Smooth muscle cell (in vitro differentiated cells): ENCODE measurements at regions not wholly inside any gene's neighbourhood (a gene's known extent, or its start where the extent isn't known, plus 50 kb on each side); places are given as distances from the start of the nearest gene placed in this dataset.
A peak's percentile ranks its signal among the peaks of the same experiment; 100 is the strongest.

Experiments used
- DNase-seq: peaks from one replicate; lab custom pipeline; 2025; ENCODE audit not compliant: unreplicated experiment; lab: John Stamatoyannopoulos, UW
- H2AFZ ChIP-seq: fragments of 200-600 bp; sonication (generic); 2 replicates; pipeline ENCODE4 v1.6.0; 2016; ENCODE audit warnings: antibody characterized with exemption, low read depth, mild to moderate bottlenecking
- H3F3A ChIP-seq: fragments of 200-600 bp; sonication (generic); 2 replicates; pipeline ENCODE4 v1.6.0; 2017; ENCODE audit warnings: antibody characterized with exemption, low read depth
- H3K27ac ChIP-seq: fragments of 200-600 bp; sonication (generic); 2 replicates; pipeline ENCODE4 v1.5.1; 2016; ENCODE audit warnings: low read depth, mild to moderate bottlenecking
- H3K27me3 ChIP-seq: fragments of 200-600 bp; sonication (generic); 2 replicates; pipeline ENCODE4 v1.6.1; 2016; ENCODE audit warnings: low read depth, mild to moderate bottlenecking
- H3K36me3 ChIP-seq: fragments of 200-600 bp; sonication (generic); 2 replicates; pipeline ENCODE4 v1.5.1; 2016; ENCODE audit warnings: low read depth
- H3K4me1 ChIP-seq: fragments of 200-600 bp; sonication (generic); 2 replicates; pipeline ENCODE4 v1.5.1; 2016; ENCODE audit warnings: low read depth
- H3K4me2 ChIP-seq: fragments of 200-600 bp; sonication (generic); 2 replicates; pipeline ENCODE4 v1.6.0; 2016; ENCODE audit warnings: mild to moderate bottlenecking
- H3K4me3 ChIP-seq: fragments of 200-600 bp; sonication (generic); 2 replicates; pipeline ENCODE4 v1.5.1; 2016; ENCODE audit warnings: mild to moderate bottlenecking
- H3K79me2 ChIP-seq: fragments of 200-600 bp; sonication (generic); 2 replicates; pipeline ENCODE4 v1.6.0; 2016; ENCODE audit warnings: low read depth, mild to moderate bottlenecking
- H3K9ac ChIP-seq: fragments of 200-600 bp; sonication (generic); 2 replicates; pipeline ENCODE4 v1.6.0; 2016; ENCODE audit warnings: low read depth
- H3K9me3 ChIP-seq: fragments of 200-600 bp; sonication (generic); replicated peaks from 2 replicates; pipeline ENCODE4 v1.5.1; 2016; ENCODE audit warnings: low read depth
- H4K20me1 ChIP-seq: fragments of 200-600 bp; sonication (generic); 2 replicates; pipeline ENCODE4 v1.6.0; 2016; ENCODE audit warnings: low read depth
- WGBS: methylation state at CpG from one replicate; pipeline ENCODE4 v1.1.7; 2016; ENCODE audit warnings: low lambda C conversion rate; 5-methylcytosine and 5-hydroxymethylcytosine counted together
- TF ChIP-seq, protein P1 (sequence below): fragments of 200-600 bp; sonication (generic); IDR thresholded peaks from 2 replicates; pipeline ENCODE4 v1.5.1; 2017; ENCODE audit warnings: borderline replicate concordance, mild to moderate bottlenecking, antibody characterized with exemption; ENCODE audit not compliant: insufficient read depth, poor library complexity, severe bottlenecking

DNA sequence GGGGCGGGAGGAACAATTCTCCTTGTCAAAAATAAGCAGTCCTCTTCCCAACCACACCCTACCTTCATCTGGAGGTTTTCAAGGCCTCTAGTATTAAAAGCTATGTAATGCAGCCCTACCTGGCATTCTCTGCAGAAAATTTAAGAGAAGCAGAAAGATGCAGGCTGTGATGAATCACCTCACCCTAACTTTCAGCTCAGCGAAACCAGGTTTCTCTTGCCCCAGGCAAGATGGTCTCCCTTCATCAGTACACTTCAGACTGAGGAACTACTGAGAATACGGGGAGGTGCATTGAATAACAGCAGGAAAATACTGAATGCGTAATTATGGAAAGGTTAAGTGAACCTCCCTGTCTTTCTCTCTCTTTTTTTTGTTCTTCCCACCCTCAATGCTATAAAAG is 437.6 kb upstream of the KLF12 start:
- H3K9me3 ChIP-seq = no peaks in the 10 kb centered on the region
- H3K4me1 ChIP-seq = peaks cover 17% of the 10 kb centered on the region
- no peak overlapping the region for H3K4me2 ChIP-seq
- H3K27me3 ChIP-seq = no peaks in the 10 kb centered on the region
- H3K27ac ChIP-seq = no peak overlapping the region
- 73% methylated on average over 4 of the region's 4 CpGs for WGBS
- H2AFZ ChIP-seq = no peak overlapping the region
- H3K79me2 ChIP-seq = no peaks in the 10 kb centered on the region
- DNase-seq = no peak
- H3K4me3 ChIP-seq = no peak overlapping the region
- no peaks in the 10 kb centered on the region for H3K36me3 ChIP-seq
- no peaks in the 10 kb centered on the region for H4K20me1 ChIP-seq
- TF ChIP-seq, protein P1, sequence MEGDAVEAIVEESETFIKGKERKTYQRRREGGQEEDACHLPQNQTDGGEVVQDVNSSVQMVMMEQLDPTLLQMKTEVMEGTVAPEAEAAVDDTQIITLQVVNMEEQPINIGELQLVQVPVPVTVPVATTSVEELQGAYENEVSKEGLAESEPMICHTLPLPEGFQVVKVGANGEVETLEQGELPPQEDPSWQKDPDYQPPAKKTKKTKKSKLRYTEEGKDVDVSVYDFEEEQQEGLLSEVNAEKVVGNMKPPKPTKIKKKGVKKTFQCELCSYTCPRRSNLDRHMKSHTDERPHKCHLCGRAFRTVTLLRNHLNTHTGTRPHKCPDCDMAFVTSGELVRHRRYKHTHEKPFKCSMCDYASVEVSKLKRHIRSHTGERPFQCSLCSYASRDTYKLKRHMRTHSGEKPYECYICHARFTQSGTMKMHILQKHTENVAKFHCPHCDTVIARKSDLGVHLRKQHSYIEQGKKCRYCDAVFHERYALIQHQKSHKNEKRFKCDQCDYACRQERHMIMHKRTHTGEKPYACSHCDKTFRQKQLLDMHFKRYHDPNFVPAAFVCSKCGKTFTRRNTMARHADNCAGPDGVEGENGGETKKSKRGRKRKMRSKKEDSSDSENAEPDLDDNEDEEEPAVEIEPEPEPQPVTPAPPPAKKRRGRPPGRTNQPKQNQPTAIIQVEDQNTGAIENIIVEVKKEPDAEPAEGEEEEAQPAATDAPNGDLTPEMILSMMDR = no peak
- no peak overlapping the region for H3K9ac ChIP-seq
- H3F3A ChIP-seq = peaks cover 3% of the 10 kb centered on the region

DNA sequence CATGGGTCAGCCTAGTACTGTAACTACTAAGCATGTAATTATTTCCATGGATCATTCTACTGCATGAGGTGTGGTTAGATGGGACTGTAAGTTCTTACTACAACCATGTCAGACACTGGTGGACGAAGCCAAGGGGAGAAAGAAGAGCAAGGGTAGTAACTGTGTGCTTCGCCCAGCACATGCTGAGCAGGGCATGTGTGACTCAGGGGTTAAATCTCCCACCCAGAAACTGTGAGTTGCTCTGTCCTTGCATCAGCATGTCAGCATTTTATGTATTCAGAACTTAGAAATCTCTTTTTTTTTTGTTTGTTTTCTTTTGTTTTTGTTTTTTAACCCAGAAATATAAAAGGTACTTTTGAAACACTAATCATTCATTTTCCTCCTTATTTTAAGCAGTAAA is 436.6 kb upstream of the KLF12 start:
- TF ChIP-seq, protein P1 = no peak
- Histone ChIP-seq H3F3A (peaks cover 3% of the 10 kb centered on the region), H3K27me3 (no peaks in the 10 kb centered on the region), H3K9ac (peak overlapping the region; percentile 54), H3K9me3 (no peaks in the 10 kb centered on the region), H2AFZ (peak overlapping the region; percentile 28), H3K36me3 (no peaks in the 10 kb centered on the region), H3K27ac (no peak overlapping the region), H3K4me2 (no peak overlapping the region), H3K4me3 (no peak overlapping the region), H3K79me2 (no peaks in the 10 kb centered on the region), H3K4me1 (peaks cover 17% of the 10 kb centered on the region), H4K20me1 (no peaks in the 10 kb centered on the region)
- 66% methylated on average over 2 of the region's 2 CpGs for WGBS
- no peak for DNase-seq

DNA sequence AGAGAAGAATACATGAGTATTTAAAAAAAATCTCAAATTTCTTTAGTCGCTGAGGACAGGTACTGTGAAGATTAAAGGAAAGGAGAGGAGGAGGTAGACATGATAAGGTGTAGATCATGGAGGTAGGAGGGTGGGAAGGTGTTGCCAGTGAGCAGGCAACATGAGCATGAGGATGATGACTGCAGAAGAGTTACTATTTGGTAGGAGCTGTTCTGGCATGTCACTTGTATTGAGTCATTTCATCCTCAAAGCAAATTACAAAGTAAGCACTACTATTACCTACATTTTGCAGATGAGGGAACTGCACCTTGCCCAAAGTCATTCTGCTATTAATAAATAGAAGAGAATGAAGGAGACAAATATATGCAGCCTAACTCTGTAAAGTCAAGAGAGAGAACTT is 435.8 kb upstream of the KLF12 start:
- Histone ChIP-seq H3K4me1 (peaks cover 12% of the 10 kb centered on the region), H3K27me3 (no peaks in the 10 kb centered on the region), H3K36me3 (no peaks in the 10 kb centered on the region), H3K9ac (no peak overlapping the region), H2AFZ (no peak overlapping the region), H3K27ac (peak overlapping the region; percentile 18), H3K79me2 (no peaks in the 10 kb centered on the region), H4K20me1 (no peaks in the 10 kb centered on the region), H3F3A (peaks cover 2% of the 10 kb centered on the region), H3K9me3 (no peaks in the 10 kb centered on the region), H3K4me3 (no peak overlapping the region), H3K4me2 (peak overlapping the region; percentile 42)
- DNase-seq = no peak
- TF ChIP-seq, protein P1 = no peak
- WGBS = 97% methylated on average over 1 of the region's 1 CpG

DNA sequence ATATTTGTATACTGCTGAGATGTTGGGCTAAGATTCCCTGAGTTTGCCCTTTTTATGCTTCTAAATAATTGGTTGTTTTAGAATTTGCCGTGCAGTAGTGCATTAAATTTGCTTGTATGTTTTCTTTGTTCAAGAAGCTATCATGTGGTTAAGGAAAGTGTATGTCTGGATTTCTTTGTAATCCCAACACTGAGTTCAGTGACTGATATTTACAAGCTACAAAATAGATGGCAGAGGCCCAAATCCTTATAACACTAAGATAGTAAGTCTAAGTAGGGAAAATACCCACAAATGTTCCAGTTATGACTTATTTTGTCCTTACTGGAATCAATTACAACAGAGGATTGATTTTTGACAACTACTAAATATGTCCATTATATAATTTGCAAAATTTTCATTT is 435.0 kb upstream of the KLF12 start:
- Histone ChIP-seq H3K27ac (peak overlapping the region; percentile 18), H3F3A (no peaks in the 10 kb centered on the region), H3K27me3 (no peaks in the 10 kb centered on the region), H3K9me3 (no peaks in the 10 kb centered on the region), H2AFZ (no peak overlapping the region), H3K4me3 (no peak overlapping the region), H4K20me1 (no peaks in the 10 kb centered on the region), H3K9ac (no peak overlapping the region), H3K79me2 (no peaks in the 10 kb centered on the region), H3K4me1 (peaks cover 11% of the 10 kb centered on the region), H3K4me2 (peak overlapping the region; percentile 42), H3K36me3 (no peaks in the 10 kb centered on the region)
- TF ChIP-seq, protein P1 = no peak
- DNase-seq = no peak
- 0% methylated on average over 1 of the region's 1 CpG for whole genome bisulfite sequencing
